GM19043 (cell line): ENCODE measurements at regions not wholly inside any gene's neighbourhood (a gene's known extent, or its start where the extent isn't known, plus 50 kb on each side); places are given as distances from the start of the nearest gene placed in this dataset.

Experiments
- ATAC-seq: cut with Tn5 transposase; IDR thresholded peaks from one replicate; pipeline ENCODE4 v1.9.1; 2021; ENCODE audit warnings: low read depth; ENCODE audit not compliant: unreplicated experiment

GRCh38 chr11:103619938-103620337 is 416.5 kb upstream of the DDI1 start:
- ATAC-seq: no peak

- ATAC-seq: no peak
These were observed 414.1 kb upstream of the DDI1 start for GRCh38 chr11:103622296-103622695.

GRCh38 chr11:103623933-103624332 is 412.5 kb upstream of the DDI1 start:
- ATAC-seq: no peak

- ATAC-seq: no peak
These were observed 411.5 kb upstream of the DDI1 start for GRCh38 chr11:103624708-103625623.

GRCh38 chr11:103625624-103625965 is 410.8 kb upstream of the DDI1 start:
- ATAC-seq: no peak

GRCh38 chr11:103628121-103628520 is 408.3 kb upstream of the DDI1 start:
- no peak for ATAC-seq

GRCh38 chr11:103631841-103632240 is 404.6 kb upstream of the DDI1 start:
- ATAC-seq: no peak

GRCh38 chr11:103633068-103633788 is 403.2 kb upstream of the DDI1 start:
- no peak for ATAC-seq

GRCh38 chr11:103633819-103634590 is 402.4 kb upstream of the DDI1 start:
- ATAC-seq: no peak

GRCh38 chr11:103636232-103636631 is 400.2 kb upstream of the DDI1 start:
- ATAC-seq: no peak

- ATAC-seq: no peak
These were observed 399.1 kb upstream of the DDI1 start for GRCh38 chr11:103637295-103637694.

- no peak for ATAC-seq
These were observed 398.6 kb upstream of the DDI1 start for GRCh38 chr11:103637831-103638230.

- no peak for ATAC-seq
These were observed 391.8 kb upstream of the DDI1 start for GRCh38 chr11:103644676-103645075.

- ATAC-seq: no peak
These were observed 388.4 kb upstream of the DDI1 start for GRCh38 chr11:103648054-103648453.

GRCh38 chr11:103648670-103649400 is 387.6 kb upstream of the DDI1 start:
- no peak for ATAC-seq

GRCh38 chr11:103649401-103649895 is 387.0 kb upstream of the DDI1 start:
- no peak for ATAC-seq

- ATAC-seq: no peak
These were observed 386.1 kb upstream of the DDI1 start for GRCh38 chr11:103650330-103650729.

GRCh38 chr11:103651341-103651998 is 385.0 kb upstream of the DDI1 start:
- ATAC-seq: no peak

- ATAC-seq: no peak
These were observed 384.4 kb upstream of the DDI1 start for GRCh38 chr11:103652013-103652412.

GRCh38 chr11:103656382-103656781 is 380.1 kb upstream of the DDI1 start:
- ATAC-seq: no peak
